ENCODE measurements at regions not wholly inside any gene's neighbourhood (a gene's known extent, or its start where the extent isn't known, plus 50 kb on each side); places are given as distances from the start of the nearest gene placed in this dataset.

GRCh38 chr4:60368986-60369385 lies 831.1 kb upstream of the ADGRL3 start:
- DNase-seq (ENCODE audit: low spot score in 2 of 2): no peak
- H3K4me3 ChIP-seq: no peak overlapping the region
- H3K4me1 ChIP-seq: no peaks in the 10 kb centered on the region
- H3K9me3 ChIP-seq: no peaks in the 10 kb centered on the region
- H3K27ac ChIP-seq: no peak overlapping the region
- TF ChIP-seq POLR2AphosphoS5 (IDR thresholded peaks at IDR 0.05) (no peak), POLR2A (IDR thresholded peaks at IDR 0.05) (no peak), EP300 (IDR thresholded peaks at IDR 0.05) (no peak)
- TF ChIP-seq, protein P1, sequence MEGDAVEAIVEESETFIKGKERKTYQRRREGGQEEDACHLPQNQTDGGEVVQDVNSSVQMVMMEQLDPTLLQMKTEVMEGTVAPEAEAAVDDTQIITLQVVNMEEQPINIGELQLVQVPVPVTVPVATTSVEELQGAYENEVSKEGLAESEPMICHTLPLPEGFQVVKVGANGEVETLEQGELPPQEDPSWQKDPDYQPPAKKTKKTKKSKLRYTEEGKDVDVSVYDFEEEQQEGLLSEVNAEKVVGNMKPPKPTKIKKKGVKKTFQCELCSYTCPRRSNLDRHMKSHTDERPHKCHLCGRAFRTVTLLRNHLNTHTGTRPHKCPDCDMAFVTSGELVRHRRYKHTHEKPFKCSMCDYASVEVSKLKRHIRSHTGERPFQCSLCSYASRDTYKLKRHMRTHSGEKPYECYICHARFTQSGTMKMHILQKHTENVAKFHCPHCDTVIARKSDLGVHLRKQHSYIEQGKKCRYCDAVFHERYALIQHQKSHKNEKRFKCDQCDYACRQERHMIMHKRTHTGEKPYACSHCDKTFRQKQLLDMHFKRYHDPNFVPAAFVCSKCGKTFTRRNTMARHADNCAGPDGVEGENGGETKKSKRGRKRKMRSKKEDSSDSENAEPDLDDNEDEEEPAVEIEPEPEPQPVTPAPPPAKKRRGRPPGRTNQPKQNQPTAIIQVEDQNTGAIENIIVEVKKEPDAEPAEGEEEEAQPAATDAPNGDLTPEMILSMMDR (IDR thresholded peaks at IDR 0.05): no peak
- no peaks in the 10 kb centered on the region for H3K36me3 ChIP-seq
- no CpG with 5 or more reads among the region's 1 CpG for WGBS
- no peaks in the 10 kb centered on the region for H3K27me3 ChIP-seq

DNA sequence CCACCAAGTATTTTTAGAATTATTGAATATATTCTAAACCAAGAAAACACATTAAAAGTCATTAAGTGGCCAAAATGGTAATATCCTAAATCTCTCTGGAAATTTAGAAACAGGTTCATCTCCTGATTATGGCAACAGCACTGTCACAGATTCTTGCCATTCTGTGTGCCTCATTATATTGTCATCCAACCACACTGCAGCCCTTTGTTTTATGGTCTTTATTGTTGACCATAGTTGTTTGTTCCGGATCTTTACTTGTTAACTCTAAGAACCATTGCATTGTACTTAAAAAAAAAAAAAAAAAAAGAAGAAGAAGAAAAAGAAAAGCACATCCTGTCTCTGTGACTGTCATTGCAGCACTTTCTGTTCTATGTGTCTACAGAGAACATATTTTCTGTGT lies 822.1 kb upstream of the ADGRL3 start:
- Histone ChIP-seq H3K9me3 (no peaks in the 10 kb centered on the region), H3K27ac (no peak overlapping the region), H3K4me3 (no peak overlapping the region), H3K36me3 (no peaks in the 10 kb centered on the region), H3K4me1 (no peaks in the 10 kb centered on the region), H3K27me3 (no peaks in the 10 kb centered on the region)
- 85% methylated on average over 1 of the region's 1 CpG for WGBS
- DNase-seq (ENCODE audit: low spot score in 2 of 2): no peak
- TF ChIP-seq, protein P1 (IDR thresholded peaks at IDR 0.05): no peak
- no peak for TF ChIP-seq EP300 (IDR thresholded peaks at IDR 0.05)
- no peak for TF ChIP-seq POLR2AphosphoS5 (IDR thresholded peaks at IDR 0.05)
- TF ChIP-seq POLR2A (IDR thresholded peaks at IDR 0.05): no peak

DNA sequence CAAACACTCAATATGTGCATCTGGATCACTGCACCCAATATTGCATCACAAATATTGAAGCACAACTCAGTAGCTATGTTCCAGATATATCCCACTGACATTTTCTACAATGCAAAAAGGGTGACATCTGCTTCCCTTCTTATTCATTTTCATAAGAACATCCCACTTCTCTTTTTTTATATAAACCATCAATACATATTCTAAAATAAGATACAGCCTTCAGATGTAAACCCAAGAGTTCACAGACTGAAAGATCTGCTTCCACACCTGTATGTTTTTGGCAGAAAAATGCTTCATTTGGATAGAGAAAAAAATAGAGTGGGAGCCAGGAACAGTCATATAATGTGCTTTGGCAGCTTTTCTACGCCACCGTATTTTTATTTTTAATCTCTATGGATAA lies 815.6 kb upstream of the ADGRL3 start:
- Histone ChIP-seq H3K27ac (no peak overlapping the region), H3K36me3 (no peaks in the 10 kb centered on the region), H3K9me3 (no peaks in the 10 kb centered on the region), H3K4me1 (no peaks in the 10 kb centered on the region), H3K4me3 (no peak overlapping the region), H3K27me3 (no peaks in the 10 kb centered on the region)
- 28% methylated on average over 2 of the region's 2 CpGs for WGBS
- DNase-seq (ENCODE audit: low spot score in 2 of 2): no peak
- TF ChIP-seq, protein P1 (IDR thresholded peaks at IDR 0.05): no peak
- no peak for TF ChIP-seq EP300 (IDR thresholded peaks at IDR 0.05)
- TF ChIP-seq POLR2A (IDR thresholded peaks at IDR 0.05): no peak

DNA sequence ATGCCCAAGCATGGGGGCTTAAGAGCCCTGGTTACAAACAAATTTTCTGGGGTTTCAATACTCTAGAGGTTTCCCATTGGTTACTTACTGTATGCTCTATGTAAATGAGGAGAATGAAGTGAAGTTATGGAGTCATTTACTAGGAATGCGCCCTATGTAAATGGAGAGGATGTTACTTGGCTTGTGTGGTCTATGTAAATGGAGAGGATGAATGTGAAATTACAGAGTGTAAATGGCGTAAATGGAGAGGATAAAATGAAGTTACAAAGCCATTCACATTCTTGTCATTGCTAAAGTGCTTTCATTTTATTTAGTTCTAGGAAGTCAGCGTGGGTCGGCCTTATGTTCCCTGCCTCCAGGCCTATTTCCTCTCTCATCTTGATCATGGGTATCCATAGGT lies 810.5 kb upstream of the ADGRL3 start:
- no peaks in the 10 kb centered on the region for H3K9me3 ChIP-seq
- DNase-seq (ENCODE audit: low spot score in 2 of 2): no peak
- WGBS: 87% methylated on average over 4 of the region's 4 CpGs
- H3K27ac ChIP-seq: no peak overlapping the region
- no peaks in the 10 kb centered on the region for H3K4me1 ChIP-seq
- H3K36me3 ChIP-seq: no peaks in the 10 kb centered on the region
- no peak overlapping the region for H3K4me3 ChIP-seq
- H3K27me3 ChIP-seq: no peaks in the 10 kb centered on the region
- TF ChIP-seq POLR2AphosphoS5 (IDR thresholded peaks at IDR 0.05) (no peak), POLR2A (IDR thresholded peaks at IDR 0.05) (no peak), EP300 (IDR thresholded peaks at IDR 0.05) (no peak)
- TF ChIP-seq, protein P1 (IDR thresholded peaks at IDR 0.05): no peak

DNA sequence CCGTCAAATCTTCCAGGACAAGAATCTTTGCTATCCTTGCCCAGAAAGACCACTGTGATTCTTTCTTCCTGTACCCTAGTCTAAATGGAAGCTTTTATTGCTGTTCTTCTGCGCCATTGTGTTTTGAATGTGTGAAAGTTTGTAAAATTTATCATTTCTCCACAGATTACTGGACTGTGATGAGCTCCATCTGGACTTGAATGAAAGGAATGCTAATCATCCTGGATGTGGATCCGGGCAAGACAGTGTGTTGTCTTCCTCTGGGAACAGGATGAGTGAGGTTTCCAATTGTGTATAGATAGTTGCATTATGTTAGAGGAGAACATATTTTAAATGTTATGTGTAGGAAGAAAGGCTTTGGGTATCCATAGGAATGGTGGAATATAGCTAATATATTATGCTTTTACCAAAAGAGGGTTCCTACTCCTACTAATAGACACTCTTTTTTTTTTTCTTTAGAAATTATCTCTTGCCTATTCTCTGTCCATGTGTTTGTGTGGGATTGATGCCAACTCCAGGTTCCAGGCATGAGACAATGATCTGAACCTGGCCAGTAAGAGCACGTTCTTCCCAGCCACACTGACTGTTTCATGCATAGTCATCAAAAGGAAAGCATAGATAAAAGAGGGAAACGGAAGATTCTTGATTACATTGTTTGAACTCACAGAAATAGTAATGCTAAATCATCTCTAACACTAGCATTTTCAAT lies 803.6 kb upstream of the ADGRL3 start:
- Histone ChIP-seq H3K27me3 (no peaks in the 10 kb centered on the region), H3K27ac (no peak overlapping the region), H3K4me3 (no peak overlapping the region), H3K4me1 (no peaks in the 10 kb centered on the region), H3K9me3 (no peaks in the 10 kb centered on the region), H3K36me3 (no peaks in the 10 kb centered on the region)
- 50% methylated on average over 5 of the region's 5 CpGs for WGBS
- DNase-seq (ENCODE audit: low spot score in 2 of 2): no peak
- TF ChIP-seq POLR2AphosphoS5 (IDR thresholded peaks at IDR 0.05) (no peak), POLR2A (IDR thresholded peaks at IDR 0.05) (no peak)

DNA sequence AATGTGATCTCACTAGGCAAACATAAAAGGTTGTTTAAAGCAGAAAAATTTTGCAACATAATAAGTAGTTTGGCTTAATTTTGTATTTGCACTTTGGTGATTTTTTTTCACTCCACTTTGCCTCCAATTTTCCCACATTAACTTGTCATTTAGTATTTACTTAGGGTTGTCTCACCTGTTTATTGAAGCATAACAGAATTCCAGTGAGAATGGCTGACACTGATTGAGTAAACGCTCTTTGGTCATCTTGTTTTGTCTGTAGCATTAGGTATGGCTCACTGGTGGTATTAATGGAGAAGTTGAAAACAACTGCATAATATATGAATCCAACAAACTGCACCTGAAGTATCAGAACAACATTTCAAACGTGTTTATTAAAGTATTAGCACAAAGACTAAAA lies 799.5 kb upstream of the ADGRL3 start:
- no peak for TF ChIP-seq POLR2A (IDR thresholded peaks at IDR 0.05)
- no peak for TF ChIP-seq POLR2AphosphoS5 (IDR thresholded peaks at IDR 0.05)
- no peak for TF ChIP-seq EP300 (IDR thresholded peaks at IDR 0.05)
- TF ChIP-seq, protein P1 (IDR thresholded peaks at IDR 0.05): no peak
- Histone ChIP-seq H3K9me3 (no peaks in the 10 kb centered on the region), H3K4me3 (no peak overlapping the region), H3K36me3 (no peaks in the 10 kb centered on the region), H3K4me1 (no peaks in the 10 kb centered on the region), H3K27me3 (no peaks in the 10 kb centered on the region), H3K27ac (no peak overlapping the region)
- DNase-seq (ENCODE audit: low spot score in 2 of 2): no peak
- 63% methylated on average over 2 of the region's 2 CpGs for WGBS
